H1 (cell line): ENCODE measurements at regions not wholly inside any gene's neighbourhood (a gene's known extent, or its start where the extent isn't known, plus 50 kb on each side); places are given as distances from the start of the nearest gene placed in this dataset.

Experiments used
- CTCF ChIA-PET: fragments of 300-600 bp; sonication (Branson Sonifier 250); formaldehyde crosslinking; loops from one replicate; lab custom pipeline; 2021; ENCODE audit not compliant: partially characterized antibody; lab: Charles Lee
- POLR2A ChIA-PET: fragments of 300-600 bp; sonication (Branson Sonifier 250); formaldehyde crosslinking; loops from one replicate; lab custom pipeline; 2021; ENCODE audit warnings: inconsistent platforms; ENCODE audit not compliant: partially characterized antibody; lab: Charles Lee
- DNase-seq, 2 experiments: peaks; one replicate each; pipeline versions ENCODE4 v3.0.0 to v3.0.0-alpha.2; 2010 to 2022; ENCODE audit warnings: low spot score in 2 of 2, low read depth in 1 of 2, mixed read lengths in 1 of 2
- FAIRE-seq: peaks from 2 replicates; lab custom pipeline; 2011; peaks lifted over from hg19 to GRCh38; lab: Jason Lieb, UNC
- H2AFZ ChIP-seq: 2 replicates; pipeline ENCODE4 v1.8.1; 2012; ENCODE audit warnings: low read length, inconsistent platforms
- H2AK5ac ChIP-seq: 2 replicates; pipeline ENCODE4 v1.6.1; 2013; ENCODE audit warnings: low read depth, low read length
- H2BK120ac ChIP-seq: replicated peaks from 2 replicates; pipeline ENCODE3; 2013; ENCODE audit warnings: low read depth, low read length, inconsistent platforms
- H2BK12ac ChIP-seq: 2 replicates; pipeline ENCODE4 v1.6.1; 2013; ENCODE audit warnings: low read depth, low read length
- H2BK15ac ChIP-seq: 2 replicates; pipeline ENCODE4 v1.6.1; 2013; ENCODE audit warnings: low read length
- H2BK20ac ChIP-seq: 2 replicates; pipeline ENCODE4 v1.6.1; 2013; ENCODE audit warnings: low read length
- H2BK5ac ChIP-seq: 2 replicates; pipeline ENCODE4 v1.6.1; 2013; ENCODE audit warnings: low read depth, low read length
- H3K14ac ChIP-seq: 2 replicates; pipeline ENCODE4 v1.6.1; 2013; ENCODE audit warnings: inconsistent platforms; ENCODE audit not compliant: insufficient read length
- H3K18ac ChIP-seq: 2 replicates; pipeline ENCODE4 v1.6.1; 2013; ENCODE audit warnings: low read length; ENCODE audit errors: extremely low read depth
- H3K23ac ChIP-seq: 2 replicates; pipeline ENCODE4 v1.6.1; 2013; ENCODE audit warnings: inconsistent platforms; ENCODE audit not compliant: insufficient read length
- H3K23me2 ChIP-seq: 2 replicates; pipeline ENCODE4 v1.6.1; 2013; ENCODE audit warnings: low read depth, low read length
- H3K27ac ChIP-seq: 2 replicates; pipeline ENCODE4 v1.6.1; 2011; ENCODE audit warnings: low read depth, low read length, inconsistent platforms
- H3K27me3 ChIP-seq, 4 experiments: replicated peaks in 1 of 4; 1 replicate in 1 of 4; 2 replicates in 3 of 4; pipeline versions ENCODE4 v1.6.1 to v1.8.1; 2011 to 2013; ENCODE audit warnings: low read length in 3 of 4, mild to moderate bottlenecking in 3 of 4, inconsistent platforms in 2 of 4, mixed read lengths in 2 of 4, moderate library complexity in 1 of 4; ENCODE audit not compliant: control insufficient read depth in 3 of 4, insufficient read depth in 3 of 4; ENCODE audit errors: extremely low read depth in 1 of 4
- H3K36me3 ChIP-seq, 4 experiments: 2 replicates each; pipeline versions ENCODE4 v1.6.1 to v1.8.1; 2011 to 2013; ENCODE audit warnings: mild to moderate bottlenecking in 4 of 4, low read length in 3 of 4, moderate library complexity in 2 of 4, control low read depth in 1 of 4, inconsistent platforms in 1 of 4; ENCODE audit not compliant: insufficient read depth in 4 of 4, control insufficient read depth in 2 of 4
- H3K4ac ChIP-seq: replicated peaks from 2 replicates; pipeline ENCODE3; 2013; ENCODE audit warnings: low read length, low read depth, mixed read lengths, inconsistent platforms; ENCODE audit not compliant: insufficient read length
- H3K4me1 ChIP-seq, 4 experiments: replicated peaks in 1 of 4; 1 replicate in 1 of 4; 2 replicates in 3 of 4; pipeline versions ENCODE4 v1.6.1 to v1.8.1; 2011 to 2013; ENCODE audit warnings: low read length in 3 of 4, inconsistent platforms in 2 of 4, mixed read lengths in 1 of 4; ENCODE audit not compliant: insufficient read depth in 4 of 4, control insufficient read depth in 3 of 4
- H3K4me2 ChIP-seq, 2 experiments: 2 replicates each; pipeline versions ENCODE4 v1.6.1 to v1.8.1; 2011 to 2013; ENCODE audit warnings: low read depth in 2 of 2, low read length in 2 of 2, control low read depth in 1 of 2, inconsistent platforms in 1 of 2, mild to moderate bottlenecking in 1 of 2; ENCODE audit not compliant: insufficient read depth in 1 of 2
- H3K4me3 ChIP-seq, 4 experiments: fragments of 200-600, 300-600 bp in 1 of 4; sonication (generic), shearing (Covaris generic), sonication (Bioruptor Twin) in 1 of 4; 2 replicates each; pipeline versions ENCODE4 v1.5.1 to v1.8.1; 2011 to 2016; ENCODE audit warnings: low read length in 4 of 4, low read depth in 3 of 4, control low read depth in 2 of 4, inconsistent platforms in 2 of 4, mild to moderate bottlenecking in 2 of 4, mixed read lengths in 1 of 4, moderate library complexity in 1 of 4; ENCODE audit not compliant: insufficient read depth in 2 of 4; ENCODE audit errors: extremely low read depth in 1 of 4
- H3K56ac ChIP-seq: replicated peaks from 2 replicates; pipeline ENCODE3; 2013; ENCODE audit warnings: low read depth, mild to moderate bottlenecking, mixed read lengths, low read length, inconsistent platforms; ENCODE audit not compliant: insufficient read length
- H3K79me1 ChIP-seq: 2 replicates; pipeline ENCODE4 v1.6.1; 2013; ENCODE audit warnings: low read depth, low read length, control low read depth
- H3K79me2 ChIP-seq, 2 experiments: 2 replicates each; pipeline versions ENCODE4 v1.6.1 to v1.8.1; 2012 to 2013; ENCODE audit warnings: low read length in 2 of 2, mild to moderate bottlenecking in 2 of 2, inconsistent platforms in 1 of 2; ENCODE audit not compliant: insufficient read depth in 2 of 2, control insufficient read depth in 1 of 2
- H3K9ac ChIP-seq, 4 experiments: replicated peaks in 1 of 4; 1 replicate in 1 of 4; 2 replicates in 3 of 4; pipeline versions ENCODE4 v1.6.1 to v1.8.1; 2011 to 2013; ENCODE audit warnings: low read depth in 3 of 4, low read length in 3 of 4, control low read depth in 2 of 4, mild to moderate bottlenecking in 2 of 4, moderate library complexity in 2 of 4, inconsistent platforms in 1 of 4; ENCODE audit errors: extremely low read depth in 1 of 4
- H3K9me3 ChIP-seq, 2 experiments: 2 replicates each; pipeline versions ENCODE4 v1.6.1 to v1.8.1; 2012 to 2013; ENCODE audit warnings: mild to moderate bottlenecking in 2 of 2, moderate library complexity in 2 of 2, control low read depth in 1 of 2, inconsistent platforms in 1 of 2, low read depth in 1 of 2, low read length in 1 of 2, mixed read lengths in 1 of 2; ENCODE audit not compliant: insufficient read depth in 2 of 2
- H4K20me1 ChIP-seq, 2 experiments: replicated peaks in 1 of 2; 2 replicates each; pipeline versions ENCODE3 to v1.8.1; 2011 to 2013; ENCODE audit warnings: inconsistent platforms in 2 of 2, low read length in 2 of 2, mild to moderate bottlenecking in 1 of 2; ENCODE audit not compliant: insufficient read depth in 2 of 2, control insufficient read depth in 1 of 2
- H4K5ac ChIP-seq: 2 replicates; pipeline ENCODE4 v1.6.1; 2013; ENCODE audit warnings: low read length, low read depth, mixed read lengths, inconsistent platforms; ENCODE audit not compliant: insufficient read length
- H4K8ac ChIP-seq: 2 replicates; pipeline ENCODE4 v1.8.0; 2013; ENCODE audit warnings: mild to moderate bottlenecking, moderate library complexity, low read length, inconsistent platforms; ENCODE audit not compliant: insufficient read depth; ENCODE audit errors: extremely low read depth
- H4K91ac ChIP-seq: replicated peaks from 2 replicates; pipeline ENCODE3; 2013; ENCODE audit warnings: low read length, mixed read lengths, inconsistent platforms; ENCODE audit not compliant: insufficient read length
- KDM1A ChIP-seq: fragments of 200-600, 300-600 bp; sonication (generic); IDR thresholded peaks from 2 replicates; pipeline ENCODE4 v1.7.1; 2016; ENCODE audit warnings: mild to moderate bottlenecking, low read length, borderline replicate concordance
- SP4 ChIP-seq: IDR thresholded peaks from 2 replicates; pipeline ENCODE4 v1.6.1; 2012; ENCODE audit warnings: low read length, inconsistent platforms

- H3K18ac ChIP-seq, result no peak overlapping the region
- ChIA-PET POLR2A (no interaction called here), CTCF (interaction anchor here (0.6 to 0.7 kb wide), 3 partner anchors 9 to 1048 kb away, joined by 3 to 4 read pairs (median 3); no protein-coding TSS in a partner anchor)
- H4K5ac ChIP-seq, result no peak overlapping the region
- H3K27me3 ChIP-seq, result no peaks in the 10 kb centered on the region
- H3K23ac ChIP-seq, result no peak overlapping the region
- H2BK5ac ChIP-seq, result no peak overlapping the region
- H3K9me3 ChIP-seq, result no peaks in the 10 kb centered on the region
- H2AK5ac ChIP-seq, result no peak overlapping the region
- H4K8ac ChIP-seq, result no peak overlapping the region
- H2AFZ ChIP-seq, result no peak overlapping the region
- H3K27ac ChIP-seq, result no peak overlapping the region
- H3K4me2 ChIP-seq, result no peak overlapping the region
- H3K36me3 ChIP-seq, result no peaks in the 10 kb centered on the region
- no peaks in the 10 kb centered on the region for H4K20me1 ChIP-seq
- no peaks in the 10 kb centered on the region for H3K4me1 ChIP-seq
- no peak overlapping the region for H2BK15ac ChIP-seq
- H3K9ac ChIP-seq, result no peak overlapping the region
- H3K79me2 ChIP-seq, result no peaks in the 10 kb centered on the region
- no peak overlapping the region for H3K14ac ChIP-seq
- DNase-seq, result no peak
- no peak overlapping the region for H2BK12ac ChIP-seq
- no peak overlapping the region for H3K4ac ChIP-seq
- no peaks in the 10 kb centered on the region for H3K79me1 ChIP-seq
- H4K91ac ChIP-seq, result no peak overlapping the region
- FAIRE-seq, result no peak
- H3K23me2 ChIP-seq, result no peaks in the 10 kb centered on the region
- no peak overlapping the region for H3K56ac ChIP-seq
- no peak overlapping the region for H2BK20ac ChIP-seq
- H2BK120ac ChIP-seq, result no peak overlapping the region
- no peak overlapping the region for H3K4me3 ChIP-seq
- TF ChIP-seq SP4 (no peak), KDM1A (no peak)
Observed at GRCh38 chr15:30788595-30788994, 115.1 kb upstream of the FAN1 start.
